SK-N-SH (cell line): ENCODE measurements at regions not wholly inside any gene's neighbourhood (a gene's known extent, or its start where the extent isn't known, plus 50 kb on each side); places are given as distances from the start of the nearest gene placed in this dataset.

Experiments
- CHD2 ChIP-seq: fragments of 150-350 bp; IDR thresholded peaks from 2 replicates; pipeline ENCODE4 v1.6.1; 2018; ENCODE audit warnings: low read length; ENCODE audit not compliant: partially characterized antibody
- CTCF ChIP-seq: fragments of 200-600 bp; sonication (generic); IDR thresholded peaks from 2 replicates; pipeline ENCODE4 v1.6.1; 2017; ENCODE audit warnings: antibody characterized with exemption, mild to moderate bottlenecking, moderate library complexity

GRCh38 chr13:85970727-85971126 is 171.5 kb upstream of the SLITRK6 start:
- TF ChIP-seq CTCF = peak; percentile 47
- no peak for TF ChIP-seq CHD2
